ENCODE measurements at regions not wholly inside any gene's neighbourhood (a gene's known extent, or its start where the extent isn't known, plus 50 kb on each side); places are given as distances from the start of the nearest gene placed in this dataset.
A peak's percentile ranks its signal among the peaks of the same experiment; 100 is the strongest.

DNA sequence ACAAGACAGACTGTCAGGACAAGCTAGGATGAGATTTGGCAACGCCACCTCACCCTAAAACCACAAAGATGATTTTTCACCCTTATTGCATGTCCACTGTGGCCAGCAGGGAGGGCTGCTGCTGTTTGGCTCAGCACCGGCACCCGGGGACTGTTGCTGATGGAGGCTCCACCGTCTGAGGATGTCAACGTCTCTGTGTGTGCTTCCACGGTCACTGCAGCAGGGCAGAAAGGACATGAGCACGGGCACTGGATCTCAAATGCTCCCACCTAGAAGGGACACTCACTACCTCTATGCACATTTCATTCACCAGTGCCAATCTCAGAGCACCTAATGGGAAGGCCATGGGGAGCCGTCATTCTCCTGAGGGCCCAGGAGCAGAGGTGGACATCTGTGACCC, 599.6 kb downstream of the PTPRU start:
- TF ChIP-seq, protein P1, sequence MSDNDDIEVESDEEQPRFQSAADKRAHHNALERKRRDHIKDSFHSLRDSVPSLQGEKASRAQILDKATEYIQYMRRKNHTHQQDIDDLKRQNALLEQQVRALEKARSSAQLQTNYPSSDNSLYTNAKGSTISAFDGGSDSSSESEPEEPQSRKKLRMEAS (IDR thresholded peaks at IDR 0.05; ENCODE audit: low read depth, low read length) = no peak
- TF ChIP-seq, protein P2, sequence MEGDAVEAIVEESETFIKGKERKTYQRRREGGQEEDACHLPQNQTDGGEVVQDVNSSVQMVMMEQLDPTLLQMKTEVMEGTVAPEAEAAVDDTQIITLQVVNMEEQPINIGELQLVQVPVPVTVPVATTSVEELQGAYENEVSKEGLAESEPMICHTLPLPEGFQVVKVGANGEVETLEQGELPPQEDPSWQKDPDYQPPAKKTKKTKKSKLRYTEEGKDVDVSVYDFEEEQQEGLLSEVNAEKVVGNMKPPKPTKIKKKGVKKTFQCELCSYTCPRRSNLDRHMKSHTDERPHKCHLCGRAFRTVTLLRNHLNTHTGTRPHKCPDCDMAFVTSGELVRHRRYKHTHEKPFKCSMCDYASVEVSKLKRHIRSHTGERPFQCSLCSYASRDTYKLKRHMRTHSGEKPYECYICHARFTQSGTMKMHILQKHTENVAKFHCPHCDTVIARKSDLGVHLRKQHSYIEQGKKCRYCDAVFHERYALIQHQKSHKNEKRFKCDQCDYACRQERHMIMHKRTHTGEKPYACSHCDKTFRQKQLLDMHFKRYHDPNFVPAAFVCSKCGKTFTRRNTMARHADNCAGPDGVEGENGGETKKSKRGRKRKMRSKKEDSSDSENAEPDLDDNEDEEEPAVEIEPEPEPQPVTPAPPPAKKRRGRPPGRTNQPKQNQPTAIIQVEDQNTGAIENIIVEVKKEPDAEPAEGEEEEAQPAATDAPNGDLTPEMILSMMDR (IDR thresholded peaks at IDR 0.05; ENCODE audit: low read depth, low read length) = no peak
- TF ChIP-seq MYC (IDR thresholded peaks at IDR 0.05; ENCODE audit: low read depth, low read length) (no peak), POLR2A (IDR thresholded peaks at IDR 0.05; ENCODE audit: extremely low read depth, insufficient read length) (no peak)
- DNase-seq (ENCODE audit: low read depth) = peak; percentile 9
- H3K4me3 ChIP-seq (ENCODE audit: low read depth, low read length) = no peak overlapping the region

DNA sequence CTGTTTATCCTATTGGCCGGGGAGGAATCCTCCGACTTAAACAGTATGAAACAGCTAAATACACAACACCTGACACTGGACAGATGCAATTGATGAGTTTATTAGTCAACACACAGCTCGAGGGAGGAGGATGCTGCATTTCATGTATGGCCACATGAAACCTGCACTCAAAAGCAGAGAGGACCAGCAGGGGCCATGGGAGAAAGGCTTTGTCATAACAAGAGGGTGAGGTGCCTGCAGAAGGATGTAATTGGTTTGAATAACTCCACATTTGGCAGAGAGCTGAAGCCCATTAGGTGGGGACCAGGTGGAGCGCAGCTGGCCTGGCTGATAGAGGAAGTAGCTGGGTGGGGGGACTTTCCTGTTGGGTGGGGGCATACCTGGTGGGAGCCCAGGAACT, 599.1 kb downstream of the PTPRU start:
- no peak overlapping the region for H3K4me3 ChIP-seq (ENCODE audit: low read depth, low read length)
- TF ChIP-seq POLR2A (IDR thresholded peaks at IDR 0.05; ENCODE audit: extremely low read depth, insufficient read length) (no peak), MYC (IDR thresholded peaks at IDR 0.05; ENCODE audit: low read depth, low read length) (no peak)
- TF ChIP-seq, protein P2 (IDR thresholded peaks at IDR 0.05; ENCODE audit: low read depth, low read length) = no peak
- TF ChIP-seq, protein P1 (IDR thresholded peaks at IDR 0.05; ENCODE audit: low read depth, low read length) = no peak
- no peak for DNase-seq (ENCODE audit: low read depth)

DNA sequence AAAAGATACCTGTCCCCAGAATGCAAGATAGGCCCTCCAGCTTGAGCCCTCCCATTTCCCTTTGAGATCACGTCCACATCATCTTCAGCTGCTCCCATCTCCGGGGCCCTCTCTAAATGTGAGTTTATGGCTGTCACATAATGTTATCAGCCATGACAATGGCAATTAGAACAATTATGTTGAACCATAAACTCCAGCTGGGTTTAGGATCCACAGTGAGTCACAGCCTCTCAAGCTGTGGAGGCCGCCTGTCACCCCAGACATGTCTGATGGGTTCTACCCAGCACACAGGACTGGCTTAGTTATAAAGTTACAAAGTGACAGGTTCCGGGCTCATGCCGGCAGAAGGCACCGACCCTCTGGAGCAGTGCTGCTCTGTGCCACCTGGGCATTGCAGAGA, 597.3 kb downstream of the PTPRU start:
- DNase-seq (ENCODE audit: low read depth) = no peak
- no peak for TF ChIP-seq MYC (IDR thresholded peaks at IDR 0.05; ENCODE audit: low read depth, low read length)
- H3K4me3 ChIP-seq (ENCODE audit: low read depth, low read length) = no peak overlapping the region

DNA sequence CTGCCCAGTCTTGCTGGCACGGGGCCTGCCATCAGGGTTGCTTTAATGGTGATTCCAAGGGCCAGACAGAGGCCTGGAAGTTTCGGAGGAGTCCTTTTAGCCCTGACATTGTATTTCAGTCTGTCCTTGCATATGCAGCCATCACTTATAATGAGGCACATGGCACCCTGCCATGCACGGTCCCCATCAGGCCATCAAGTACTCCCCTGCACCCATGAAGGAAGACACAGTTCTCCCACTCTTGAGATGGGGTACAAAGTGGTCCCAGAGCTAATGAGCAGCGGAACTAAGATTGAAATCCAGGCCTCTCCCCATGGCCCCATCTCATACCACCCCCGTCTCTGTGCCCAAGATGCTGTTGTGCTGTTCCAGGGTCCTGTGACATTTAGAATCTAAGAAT, 596.6 kb downstream of the PTPRU start:
- TF ChIP-seq, protein P1 (IDR thresholded peaks at IDR 0.05; ENCODE audit: low read depth, low read length) = no peak
- TF ChIP-seq MYC (IDR thresholded peaks at IDR 0.05; ENCODE audit: low read depth, low read length) (no peak), POLR2A (IDR thresholded peaks at IDR 0.05; ENCODE audit: extremely low read depth, insufficient read length) (no peak)
- TF ChIP-seq, protein P2 (IDR thresholded peaks at IDR 0.05; ENCODE audit: low read depth, low read length) = no peak
- no peak overlapping the region for H3K4me3 ChIP-seq (ENCODE audit: low read depth, low read length)
- DNase-seq (ENCODE audit: low read depth) = no peak

DNA sequence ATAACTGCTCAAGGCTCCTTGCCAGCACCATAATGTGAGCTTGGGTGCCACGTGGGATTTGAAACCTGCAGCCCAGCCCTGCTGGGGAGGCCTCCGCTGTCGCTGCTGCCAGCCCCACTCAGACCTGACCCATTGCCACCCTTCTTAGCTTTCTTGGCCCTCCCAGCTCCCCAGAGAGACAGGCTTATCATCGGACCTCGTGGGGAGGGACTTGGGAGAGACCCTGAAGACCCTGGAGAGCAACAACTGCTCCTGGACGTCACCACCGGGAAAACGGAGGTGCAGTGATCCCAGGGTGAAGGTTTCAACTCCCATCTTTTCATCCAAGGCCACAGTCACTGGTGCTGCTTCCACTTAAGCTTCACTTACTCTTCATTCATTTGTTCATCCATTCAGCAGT, 596.1 kb downstream of the PTPRU start:
- no peak overlapping the region for H3K4me3 ChIP-seq (ENCODE audit: low read depth, low read length)
- no peak for DNase-seq (ENCODE audit: low read depth)
- TF ChIP-seq, protein P1 (IDR thresholded peaks at IDR 0.05; ENCODE audit: low read depth, low read length) = no peak
- TF ChIP-seq, protein P2 (IDR thresholded peaks at IDR 0.05; ENCODE audit: low read depth, low read length) = no peak
- no peak for TF ChIP-seq POLR2A (IDR thresholded peaks at IDR 0.05; ENCODE audit: extremely low read depth, insufficient read length)
- TF ChIP-seq MYC (IDR thresholded peaks at IDR 0.05; ENCODE audit: low read depth, low read length) = no peak

DNA sequence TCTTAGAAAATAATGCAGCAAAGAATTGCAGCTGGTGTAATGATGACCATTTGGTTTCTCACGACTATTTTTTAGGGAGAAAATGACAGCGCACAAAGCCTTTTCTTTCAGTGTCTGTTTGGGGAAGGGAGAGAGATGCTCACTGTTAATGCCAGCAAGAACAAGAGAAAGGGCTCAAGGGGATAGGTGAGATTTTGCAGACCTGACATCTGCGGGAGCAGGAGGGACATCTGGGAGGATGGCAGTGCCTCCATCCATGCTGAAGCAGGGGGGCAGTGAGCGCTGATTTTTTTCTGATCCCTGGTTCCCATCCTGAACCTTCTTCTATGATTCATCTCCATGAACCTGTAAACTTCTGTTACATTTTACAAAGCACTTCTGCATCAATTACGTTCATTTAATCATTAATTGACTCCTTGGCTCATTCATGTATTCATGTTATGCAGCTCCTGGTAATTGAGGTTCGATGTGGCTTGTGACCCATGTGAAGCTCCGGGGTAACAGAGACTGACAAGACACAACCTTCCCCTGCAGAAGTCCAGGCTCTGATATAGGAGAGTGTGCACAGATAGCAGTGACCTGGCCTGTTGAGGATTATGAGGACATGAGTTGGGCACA, 595.3 kb downstream of the PTPRU start:
- no peak for DNase-seq (ENCODE audit: low read depth)
- no peak overlapping the region for H3K4me3 ChIP-seq (ENCODE audit: low read depth, low read length)
- TF ChIP-seq, protein P2 (IDR thresholded peaks at IDR 0.05; ENCODE audit: low read depth, low read length) = no peak
- TF ChIP-seq POLR2A (IDR thresholded peaks at IDR 0.05; ENCODE audit: extremely low read depth, insufficient read length) (no peak), MYC (IDR thresholded peaks at IDR 0.05; ENCODE audit: low read depth, low read length) (no peak)
- TF ChIP-seq, protein P1 (IDR thresholded peaks at IDR 0.05; ENCODE audit: low read depth, low read length) = no peak

All from NB4 (cell line).